Pancreas (tissue), 10 donors: ENCODE measurements at regions not wholly inside any gene's neighbourhood (a gene's known extent, or its start where the extent isn't known, plus 50 kb on each side); places are given as distances from the start of the nearest gene placed in this dataset.

Experiments
- ATAC-seq, 4 donors: fragments of 200-7000 bp; cut with Tn5 transposase; one replicate each; pipeline versions ENCODE4 v1.8.0 to v1.9.1; 2020; ENCODE audit warnings: mild to moderate bottlenecking in 4 of 4, moderate library complexity in 4 of 4
- DNase-seq, 6 donors: peaks; one replicate each; pipeline ENCODE4 v3.0.0-alpha.2; 2020
- FAIRE-seq: peaks from 2 replicates; lab custom pipeline; 2012; peaks lifted over from hg19 to GRCh38; lab: Jason Lieb, UNC
- H3K27ac ChIP-seq, 4 donors: fragments of 200-600 bp; sonication (generic); 1 replicate in 3 of 4; 2 replicates in 1 of 4; pipeline versions ENCODE4 v1.5.0 to v1.8.0; 2020
- H3K27me3 ChIP-seq, 4 donors: fragments of 200-600 bp; one replicate each; pipeline ENCODE4 v1.8.0; 2021
- H3K36me3 ChIP-seq, 3 donors: fragments of 200-600 bp; sonication (generic) in 1 of 3; one replicate each; pipeline versions ENCODE4 v1.5.0 to v1.8.0; 2020 to 2021
- H3K4me1 ChIP-seq, 3 donors: fragments of 200-600 bp; one replicate each; pipeline ENCODE4 v1.8.0; 2021
- H3K4me3 ChIP-seq, 4 donors: fragments of 200-600 bp; sonication (generic) in 2 of 4; one replicate each; pipeline versions ENCODE4 v1.5.0 to v1.8.0; 2020 to 2021
- H3K9me3 ChIP-seq, 4 donors: fragments of 200-600 bp; one replicate each; pipeline ENCODE4 v1.8.0; 2021
- WGBS, 2 donors: extraction: QIAGEN DNeasy Blood & Tissue Kit; methylation state at CpG; one replicate each; pipeline ENCODE4 v1.1.7; 2013; 5-methylcytosine and 5-hydroxymethylcytosine counted together
- intact Hi-C, 3 donors: fragments of 100-400 bp; cut with DNase I; formaldehyde crosslinking; loops; one replicate each; pipeline versions ENCODE4 v1.11.1 to v1.14.2; 2022
- TF ChIP-seq, protein P1 (sequence below), 4 donors: fragments of 200-600 bp; sonication (generic) in 3 of 4; IDR thresholded peaks; one replicate each; pipeline versions ENCODE4 v1.5.0 to v1.8.0; 2021; ENCODE audit warnings: antibody characterized with exemption in 4 of 4
- donor health status: healthy with polysubstance abuse.
- donor health status: DM: no; HTN: no; CAD: no; lungs with moderate emphysema.
- donor health status: DM: no; HTN: no; CAD: no.
- donor health status: control.
- donor health status: control.
- donor health status: Bipolar disorder and iron deficiency.
- donor health status: DM: yes; HTN: yes; CAD: no.
- donor health status: DM: no; HTN: no; CAD: no.
- donor health status: DM: no; HTN: no; CAD: no.
- donor health status: DM: yes; HTN: yes; CAD: no.

DNA sequence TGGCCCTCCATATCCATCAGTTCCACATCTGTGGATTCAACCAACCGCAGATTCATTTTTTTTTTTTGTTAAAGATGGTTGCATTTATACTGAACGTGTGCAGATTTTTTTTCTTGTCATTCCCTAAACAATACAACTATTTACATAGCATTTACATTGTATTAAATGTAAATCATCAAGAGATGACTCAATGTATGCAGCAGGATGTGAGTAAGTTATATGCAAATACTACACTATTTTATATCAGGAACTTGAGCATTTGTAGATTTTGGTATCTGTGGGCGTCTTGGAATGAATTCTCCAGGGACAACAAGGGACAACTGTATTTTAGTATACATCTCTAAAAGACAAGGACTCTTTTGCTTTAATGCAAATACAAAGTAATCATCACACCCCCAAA, 299.2 kb upstream of the ZNF608 start:
- TF ChIP-seq, protein P1, sequence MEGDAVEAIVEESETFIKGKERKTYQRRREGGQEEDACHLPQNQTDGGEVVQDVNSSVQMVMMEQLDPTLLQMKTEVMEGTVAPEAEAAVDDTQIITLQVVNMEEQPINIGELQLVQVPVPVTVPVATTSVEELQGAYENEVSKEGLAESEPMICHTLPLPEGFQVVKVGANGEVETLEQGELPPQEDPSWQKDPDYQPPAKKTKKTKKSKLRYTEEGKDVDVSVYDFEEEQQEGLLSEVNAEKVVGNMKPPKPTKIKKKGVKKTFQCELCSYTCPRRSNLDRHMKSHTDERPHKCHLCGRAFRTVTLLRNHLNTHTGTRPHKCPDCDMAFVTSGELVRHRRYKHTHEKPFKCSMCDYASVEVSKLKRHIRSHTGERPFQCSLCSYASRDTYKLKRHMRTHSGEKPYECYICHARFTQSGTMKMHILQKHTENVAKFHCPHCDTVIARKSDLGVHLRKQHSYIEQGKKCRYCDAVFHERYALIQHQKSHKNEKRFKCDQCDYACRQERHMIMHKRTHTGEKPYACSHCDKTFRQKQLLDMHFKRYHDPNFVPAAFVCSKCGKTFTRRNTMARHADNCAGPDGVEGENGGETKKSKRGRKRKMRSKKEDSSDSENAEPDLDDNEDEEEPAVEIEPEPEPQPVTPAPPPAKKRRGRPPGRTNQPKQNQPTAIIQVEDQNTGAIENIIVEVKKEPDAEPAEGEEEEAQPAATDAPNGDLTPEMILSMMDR (IDR thresholded peaks at IDR 0.05) = no peak
- ATAC-seq (no peak), FAIRE-seq (no peak), DNase-seq (no peak)
- no peaks in the 10 kb centered on the region for H3K27me3 ChIP-seq
- H3K4me3 ChIP-seq = no peak overlapping the region
- H3K9me3 ChIP-seq = no peaks in the 10 kb centered on the region
- H3K36me3 ChIP-seq = no peaks in the 10 kb centered on the region
- no peak overlapping the region for H3K27ac ChIP-seq
- 89 to 93% methylated on average over 3 of the region's 3 CpGs for WGBS, 2 donors
- peaks cover 5 to 19% (median 11%) of the 10 kb centered on the region in 3 donors for H3K4me1 ChIP-seq
- intact Hi-C loops = no loop called here

DNA sequence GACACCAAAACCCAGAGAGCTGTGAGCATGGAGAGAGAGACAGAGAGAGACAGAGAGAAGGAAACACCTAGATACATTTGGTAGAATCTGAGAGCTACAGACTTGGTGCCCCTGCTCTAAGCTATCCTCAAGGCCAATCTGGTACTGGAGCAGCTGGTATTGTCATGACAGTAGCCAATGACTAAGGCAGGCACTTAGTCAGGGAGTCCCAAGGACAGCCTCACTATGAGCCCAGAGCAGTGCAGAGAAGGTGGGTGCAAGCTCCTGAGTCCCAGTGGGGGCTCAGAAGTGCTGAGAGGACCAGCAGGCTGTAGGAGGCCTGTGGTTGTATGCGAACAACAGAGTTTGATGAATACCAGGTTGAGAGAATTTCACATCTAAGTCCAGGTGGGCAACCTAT, 300.4 kb upstream of the ZNF608 start:
- intact Hi-C loops = no loop called here
- FAIRE-seq (no peak), ATAC-seq (no peak), DNase-seq (no peak)
- H3K4me3 ChIP-seq = no peak overlapping the region
- H3K27ac ChIP-seq = no peak overlapping the region
- 92 to 97% methylated on average over 1 of the region's 1 CpG for WGBS, 2 donors
- TF ChIP-seq, protein P1 (IDR thresholded peaks at IDR 0.05) = no peak
- H3K27me3 ChIP-seq = no peaks in the 10 kb centered on the region
- peaks cover 5 to 13% (median 8%) of the 10 kb centered on the region in 3 donors for H3K4me1 ChIP-seq
- no peaks in the 10 kb centered on the region for H3K9me3 ChIP-seq
- H3K36me3 ChIP-seq = no peaks in the 10 kb centered on the region

DNA sequence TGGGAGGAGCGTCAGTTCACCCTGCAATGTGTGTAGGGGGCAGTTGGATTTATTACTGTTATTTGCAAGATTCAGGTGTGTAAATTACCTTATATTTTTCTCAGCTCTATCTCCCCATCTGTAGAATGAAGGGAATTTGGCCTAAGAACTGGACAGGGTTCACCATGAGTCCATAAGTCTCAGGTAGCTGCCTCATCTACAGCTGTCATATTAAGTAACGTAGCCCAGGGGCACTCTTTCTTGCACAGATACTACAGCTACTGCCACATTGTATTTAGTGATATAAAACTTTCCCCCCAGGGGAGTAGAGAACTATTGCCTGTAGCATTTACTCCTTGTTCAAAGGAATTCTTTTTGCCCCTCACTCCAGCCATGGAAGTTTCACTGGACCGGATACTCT, 301.4 kb upstream of the ZNF608 start:
- no peak for FAIRE-seq

DNA sequence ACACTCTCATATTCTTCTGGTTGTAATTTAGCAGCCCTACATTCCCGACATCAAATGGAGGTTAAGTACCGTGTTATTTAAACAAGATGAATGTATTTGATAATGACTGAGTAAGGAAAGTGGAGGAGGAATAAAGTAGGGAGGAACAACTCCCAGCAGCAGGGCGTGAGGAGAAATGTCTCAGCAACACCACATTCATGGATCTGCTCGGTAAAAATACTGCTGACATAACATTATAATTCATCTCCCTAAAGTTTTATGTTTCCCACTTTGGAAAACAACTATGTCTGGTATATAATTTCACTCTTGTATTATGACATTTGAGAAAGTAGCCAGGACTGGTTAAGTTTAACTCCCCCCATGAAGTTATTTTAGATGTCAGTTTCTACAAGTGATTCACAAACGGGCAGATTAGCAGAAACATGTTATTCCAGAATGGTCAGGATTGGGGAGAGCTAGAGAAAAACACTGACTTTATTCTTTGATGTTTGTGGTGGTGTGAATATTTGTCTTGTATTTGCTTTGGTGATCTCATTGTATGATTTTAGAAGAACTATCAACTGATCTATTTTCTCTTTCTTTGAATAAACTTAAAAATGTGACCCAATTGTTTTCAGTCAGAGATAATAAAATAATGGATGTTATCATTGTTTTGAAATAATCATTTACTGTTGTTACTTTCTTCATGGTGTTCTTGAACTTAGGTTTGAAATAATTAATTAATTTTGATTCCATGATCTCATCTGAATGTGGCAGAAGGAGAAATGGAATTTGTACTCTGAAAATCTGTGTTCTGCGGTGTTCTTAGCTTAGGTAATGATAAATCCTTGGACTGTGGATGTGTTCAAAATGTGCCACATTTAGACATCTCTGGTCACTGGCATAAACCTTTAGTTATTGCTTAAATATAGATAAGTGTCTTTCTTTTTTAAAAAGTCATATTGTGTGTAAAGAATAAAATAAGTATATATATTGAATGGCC, 303.6 kb upstream of the ZNF608 start:
- peak in 2 of 4 donors; percentile 38 to 59 for ATAC-seq
- peak; percentile 39 for FAIRE-seq
- DNase-seq = no peak

More for the DNA sequence above, 301.4 kb upstream of the ZNF608 start:
- Histone ChIP-seq H3K27ac (no peak overlapping the region), H3K9me3 (no peaks in the 10 kb centered on the region), H3K4me1 (peaks cover 5 to 9% (median 7%) of the 10 kb centered on the region in 3 donors), H3K4me3 (no peak overlapping the region), H3K27me3 (no peaks in the 10 kb centered on the region), H3K36me3 (no peaks in the 10 kb centered on the region)
- DNase-seq = no peak
- intact Hi-C loops = no loop called here
- TF ChIP-seq, protein P1 (IDR thresholded peaks at IDR 0.05) = no peak
- 96% methylated on average over 3 of the region's 3 CpGs for WGBS, 2 donors
- no peak for ATAC-seq

More for the DNA sequence above, 303.6 kb upstream of the ZNF608 start:
- H3K36me3 ChIP-seq = no peaks in the 10 kb centered on the region
- 63 to 67% methylated on average over 6 of the region's 6 CpGs for WGBS, 2 donors
- no peaks in the 10 kb centered on the region for H3K9me3 ChIP-seq
- no peak overlapping the region for H3K27ac ChIP-seq
- H3K27me3 ChIP-seq = no peaks in the 10 kb centered on the region
- intact Hi-C loops = no loop called here
- no peak overlapping the region for H3K4me3 ChIP-seq
- TF ChIP-seq, protein P1 (IDR thresholded peaks at IDR 0.05) = no peak
- H3K4me1 ChIP-seq = no peaks in the 10 kb centered on the region
